Erythroblast (primary cell): ENCODE measurements at regions not wholly inside any gene's neighbourhood (a gene's known extent, or its start where the extent isn't known, plus 50 kb on each side); places are given as distances from the start of the nearest gene placed in this dataset.

ENCODE experiments used
- GATA1 ChIP-seq: IDR thresholded peaks from 2 replicates; pipeline ENCODE4 v1.6.1; 2011; ENCODE audit warnings: low read depth, mild to moderate bottlenecking, control low read depth, low read length, moderate library complexity
- POLR2A ChIP-seq: IDR thresholded peaks from 2 replicates; pipeline ENCODE4 v1.6.1; 2011; ENCODE audit warnings: mild to moderate bottlenecking, low read length

GRCh38 chr14:51495319-51495718 is 156.4 kb upstream of the FRMD6 start:
- TF ChIP-seq POLR2A, result no peak
- no peak for TF ChIP-seq GATA1
